ENCODE measurements at regions not wholly inside any gene's neighbourhood (a gene's known extent, or its start where the extent isn't known, plus 50 kb on each side); places are given as distances from the start of the nearest gene placed in this dataset.

- TF ChIP-seq CTCF (IDR thresholded peaks at IDR 0.05; ENCODE audit: low read depth, low read length) (no peak), POLR2A (IDR thresholded peaks at IDR 0.05; ENCODE audit: extremely low read depth, insufficient read length) (no peak), MAX (IDR thresholded peaks at IDR 0.05; ENCODE audit: low read depth, low read length) (no peak), MYC (IDR thresholded peaks at IDR 0.05; ENCODE audit: low read depth, low read length) (no peak)
Measured at GRCh38 chr2:150578481-150578880, 91.0 kb upstream of the RND3 start.

Data from NB4 (cell line).